Smooth muscle cell (in vitro differentiated cells): ENCODE measurements at regions not wholly inside any gene's neighbourhood (a gene's known extent, or its start where the extent isn't known, plus 50 kb on each side); places are given as distances from the start of the nearest gene placed in this dataset.
"Not testable (repeated sequence)": the region's sequence is repeated elsewhere in the genome, so short reads cannot be mapped to it uniquely, and the experiment has no call there.

Source experiments
- DNase-seq: peaks from one replicate; lab custom pipeline; 2025; ENCODE audit not compliant: unreplicated experiment; lab: John Stamatoyannopoulos, UW
- H2AFZ ChIP-seq: fragments of 200-600 bp; sonication (generic); 2 replicates; pipeline ENCODE4 v1.6.0; 2016; ENCODE audit warnings: antibody characterized with exemption, low read depth, mild to moderate bottlenecking
- H3F3A ChIP-seq: fragments of 200-600 bp; sonication (generic); 2 replicates; pipeline ENCODE4 v1.6.0; 2017; ENCODE audit warnings: antibody characterized with exemption, low read depth
- H3K27ac ChIP-seq: fragments of 200-600 bp; sonication (generic); 2 replicates; pipeline ENCODE4 v1.5.1; 2016; ENCODE audit warnings: low read depth, mild to moderate bottlenecking
- H3K27me3 ChIP-seq: fragments of 200-600 bp; sonication (generic); 2 replicates; pipeline ENCODE4 v1.6.1; 2016; ENCODE audit warnings: low read depth, mild to moderate bottlenecking
- H3K36me3 ChIP-seq: fragments of 200-600 bp; sonication (generic); 2 replicates; pipeline ENCODE4 v1.5.1; 2016; ENCODE audit warnings: low read depth
- H3K4me1 ChIP-seq: fragments of 200-600 bp; sonication (generic); 2 replicates; pipeline ENCODE4 v1.5.1; 2016; ENCODE audit warnings: low read depth
- H3K4me2 ChIP-seq: fragments of 200-600 bp; sonication (generic); 2 replicates; pipeline ENCODE4 v1.6.0; 2016; ENCODE audit warnings: mild to moderate bottlenecking
- H3K4me3 ChIP-seq: fragments of 200-600 bp; sonication (generic); 2 replicates; pipeline ENCODE4 v1.5.1; 2016; ENCODE audit warnings: mild to moderate bottlenecking
- H3K79me2 ChIP-seq: fragments of 200-600 bp; sonication (generic); 2 replicates; pipeline ENCODE4 v1.6.0; 2016; ENCODE audit warnings: low read depth, mild to moderate bottlenecking
- H3K9ac ChIP-seq: fragments of 200-600 bp; sonication (generic); 2 replicates; pipeline ENCODE4 v1.6.0; 2016; ENCODE audit warnings: low read depth
- H3K9me3 ChIP-seq: fragments of 200-600 bp; sonication (generic); replicated peaks from 2 replicates; pipeline ENCODE4 v1.5.1; 2016; ENCODE audit warnings: low read depth
- H4K20me1 ChIP-seq: fragments of 200-600 bp; sonication (generic); 2 replicates; pipeline ENCODE4 v1.6.0; 2016; ENCODE audit warnings: low read depth
- CTCF ChIP-seq: fragments of 200-600 bp; sonication (generic); IDR thresholded peaks from 2 replicates; pipeline ENCODE4 v1.5.1; 2017; ENCODE audit warnings: borderline replicate concordance, mild to moderate bottlenecking, antibody characterized with exemption; ENCODE audit not compliant: insufficient read depth, poor library complexity, severe bottlenecking
- WGBS: methylation state at CpG from one replicate; pipeline ENCODE4 v1.1.7; 2016; ENCODE audit warnings: low lambda C conversion rate; 5-methylcytosine and 5-hydroxymethylcytosine counted together

- Histone ChIP-seq H3K36me3 (no peaks in the 10 kb centered on the region), H3K9me3 (no peaks in the 10 kb centered on the region), H3K27ac (no peak overlapping the region), H3F3A (no peaks in the 10 kb centered on the region), H3K4me1 (peaks cover 3% of the 10 kb centered on the region), H3K27me3 (no peaks in the 10 kb centered on the region), H3K4me3 (no peak overlapping the region), H3K9ac (no peak overlapping the region), H3K79me2 (no peaks in the 10 kb centered on the region), H3K4me2 (no peak overlapping the region), H4K20me1 (no peaks in the 10 kb centered on the region), H2AFZ (no peak overlapping the region)
- WGBS = 92% methylated on average over 7 of the region's 7 CpGs
- no peak for DNase-seq
- TF ChIP-seq CTCF = no peak
Observed at GRCh38 chr15:57797568-57798267, 91.2 kb downstream of the POLR2M start.

GRCh38 chr15:57806003-57806402 is 99.5 kb downstream of the POLR2M start:
- H3K9ac ChIP-seq = no peak overlapping the region
- WGBS = 55% methylated on average over 7 of the region's 7 CpGs

GRCh38 chr15:57809285-57809684 is 102.8 kb downstream of the POLR2M start:
- not testable (repeated sequence) for H3K4me1 ChIP-seq, H3K9me3 ChIP-seq, H3K27ac ChIP-seq, H3K27me3 ChIP-seq, DNase-seq, H3K36me3 ChIP-seq, H3K79me2 ChIP-seq, H3K9ac ChIP-seq, H4K20me1 ChIP-seq, H2AFZ ChIP-seq, H3K4me3 ChIP-seq, H3F3A ChIP-seq, H3K4me2 ChIP-seq
- 92% methylated on average over 7 of the region's 7 CpGs for WGBS

More at GRCh38 chr15:57806003-57806402, 99.5 kb downstream of the POLR2M start:
- Histone ChIP-seq H4K20me1 (no peaks in the 10 kb centered on the region), H3K27me3 (no peaks in the 10 kb centered on the region), H3K79me2 (no peaks in the 10 kb centered on the region), H3K4me1 (no peaks in the 10 kb centered on the region), H3K9me3 (no peaks in the 10 kb centered on the region), H3K4me2 (no peak overlapping the region), H3K27ac (no peak overlapping the region), H2AFZ (no peak overlapping the region), H3F3A (no peaks in the 10 kb centered on the region), H3K4me3 (no peak overlapping the region), H3K36me3 (no peaks in the 10 kb centered on the region)
- TF ChIP-seq CTCF = no peak
- DNase-seq = no peak

GRCh38 chr15:57816599-57816998 is 110.1 kb downstream of the POLR2M start:
- H2AFZ ChIP-seq = no peak overlapping the region
- no peak overlapping the region for H3K4me2 ChIP-seq
- H4K20me1 ChIP-seq = no peaks in the 10 kb centered on the region
- H3F3A ChIP-seq = no peaks in the 10 kb centered on the region
- WGBS = 60% methylated on average over 6 of the region's 6 CpGs
- H3K79me2 ChIP-seq = no peaks in the 10 kb centered on the region
- no peaks in the 10 kb centered on the region for H3K9me3 ChIP-seq
- TF ChIP-seq CTCF = no peak
- no peaks in the 10 kb centered on the region for H3K27me3 ChIP-seq
- H3K27ac ChIP-seq = no peak overlapping the region
- no peak overlapping the region for H3K9ac ChIP-seq
- no peaks in the 10 kb centered on the region for H3K36me3 ChIP-seq
- no peak overlapping the region for H3K4me3 ChIP-seq
- no peak for DNase-seq
- no peaks in the 10 kb centered on the region for H3K4me1 ChIP-seq
